ENCODE measurements at regions not wholly inside any gene's neighbourhood (a gene's known extent, or its start where the extent isn't known, plus 50 kb on each side); places are given as distances from the start of the nearest gene placed in this dataset.
"Not testable (repeated sequence)": the region's sequence is repeated elsewhere in the genome, so short reads cannot be mapped to it uniquely, and the experiment has no call there.

GRCh38 chr7:25711940-25712339 lies 440.1 kb upstream of the NFE2L3 start:
- DNase-seq (ENCODE audit: low read depth in 2 of 2): no peak

DNA sequence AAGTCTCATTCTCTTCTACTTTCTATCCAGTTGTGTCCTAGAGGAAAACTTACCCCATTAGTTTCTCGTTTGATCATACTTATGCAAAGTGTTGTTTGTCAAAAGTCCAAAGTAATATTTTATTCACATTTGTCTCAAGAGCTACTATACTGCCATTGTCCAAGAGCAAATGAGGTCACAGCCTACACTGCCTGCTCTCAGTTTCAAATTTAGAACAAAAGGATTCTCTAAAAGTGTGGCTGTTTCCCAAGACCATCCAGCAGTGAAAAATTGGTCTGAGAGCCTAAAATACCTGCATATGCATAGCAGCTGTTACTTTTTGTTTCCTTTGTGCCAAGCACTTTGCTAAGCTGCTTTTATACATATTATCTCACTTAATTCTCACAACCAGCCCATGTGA lies 439.5 kb upstream of the NFE2L3 start:
- DNase-seq (ENCODE audit: low read depth in 2 of 2): no peak

DNA sequence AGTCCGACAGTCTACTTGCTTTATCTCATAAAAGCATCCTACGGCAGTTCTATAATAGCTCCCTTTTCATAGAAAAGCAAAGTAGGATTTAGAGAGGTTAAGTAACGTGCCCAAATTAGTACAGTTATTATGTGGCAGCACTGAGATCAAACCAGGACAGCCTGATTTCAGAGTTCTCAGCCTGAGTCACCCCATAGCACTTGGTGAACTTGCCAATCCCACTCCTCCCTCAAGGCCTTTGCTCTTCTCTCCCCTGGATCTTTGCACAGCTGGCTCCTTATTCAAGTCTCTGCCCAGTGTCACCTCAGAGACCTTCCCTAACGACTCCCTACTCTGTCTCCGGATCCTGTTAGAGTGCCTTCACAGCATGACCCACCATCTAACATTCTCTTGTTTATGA lies 438.0 kb upstream of the NFE2L3 start:
- no peak for DNase-seq (ENCODE audit: low read depth in 2 of 2)

GRCh38 chr7:25716421-25716820 lies 435.6 kb upstream of the NFE2L3 start:
- no peak for DNase-seq (ENCODE audit: low read depth in 2 of 2)

GRCh38 chr7:25718596-25718995 lies 433.4 kb upstream of the NFE2L3 start:
- DNase-seq (ENCODE audit: low read depth in 2 of 2): no peak

- no peak for DNase-seq (ENCODE audit: low read depth in 2 of 2)
These were observed 432.7 kb upstream of the NFE2L3 start for GRCh38 chr7:25719190-25719896.

GRCh38 chr7:25720427-25720826 lies 431.6 kb upstream of the NFE2L3 start:
- DNase-seq (ENCODE audit: low read depth in 2 of 2): no peak

DNA sequence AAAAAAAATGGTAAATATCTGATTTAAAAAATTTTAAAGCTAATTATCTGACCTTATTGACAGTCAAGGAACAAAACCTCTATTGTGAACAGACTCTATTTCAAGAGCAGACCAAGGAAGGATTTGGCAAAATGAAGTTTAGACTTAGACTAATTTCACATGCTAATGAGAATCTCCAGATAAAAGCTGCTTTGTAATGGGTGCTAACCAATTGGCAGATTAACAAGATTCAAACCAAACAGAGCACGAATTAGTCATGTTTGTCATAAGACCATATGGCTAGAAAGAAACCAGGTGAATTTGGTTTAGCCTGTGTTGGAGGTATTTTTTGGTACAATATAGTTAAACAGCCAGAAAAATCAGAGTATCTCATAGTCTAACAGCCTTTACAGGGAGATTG lies 429.1 kb upstream of the NFE2L3 start:
- DNase-seq (ENCODE audit: low read depth in 2 of 2): no peak

- no peak for DNase-seq (ENCODE audit: low read depth in 2 of 2)
These were observed 426.5 kb upstream of the NFE2L3 start for GRCh38 chr7:25725451-25725850.

DNA sequence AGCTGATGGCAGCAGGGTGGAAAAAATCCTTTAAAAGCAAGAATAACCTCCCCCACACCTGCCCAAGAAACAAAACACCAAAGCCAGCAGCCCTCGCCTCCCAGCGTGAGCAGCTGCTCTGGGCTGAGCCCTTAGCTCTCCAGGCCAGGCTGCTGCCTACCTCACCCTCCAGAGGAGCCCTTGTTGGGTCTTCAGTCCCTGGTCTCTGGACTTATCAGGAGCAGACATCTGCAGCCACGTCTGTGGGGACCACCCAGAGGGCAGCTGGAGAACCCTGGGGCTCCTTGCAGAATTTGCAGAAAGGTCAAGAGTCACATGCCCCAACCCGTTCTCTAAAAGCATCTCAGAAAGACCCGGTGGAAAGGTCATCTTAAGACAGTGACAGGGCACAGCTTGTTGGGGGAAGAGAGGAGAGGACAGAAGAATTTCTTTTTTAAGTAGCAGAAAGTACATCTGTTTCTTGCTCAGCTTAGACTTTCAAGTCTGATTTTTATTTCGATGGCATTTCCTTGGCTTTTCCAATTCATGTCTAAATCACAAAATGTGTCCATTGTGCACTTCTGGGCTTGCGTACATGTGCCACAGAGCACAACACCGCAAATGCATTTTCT lies 425.7 kb upstream of the NFE2L3 start:
- DNase-seq (ENCODE audit: low read depth in 2 of 2): no peak

- DNase-seq (ENCODE audit: low read depth in 2 of 2): no peak
These were observed 425.2 kb upstream of the NFE2L3 start for GRCh38 chr7:25726781-25727311.

GRCh38 chr7:25727446-25727845 lies 424.6 kb upstream of the NFE2L3 start:
- no peak for DNase-seq (ENCODE audit: low read depth in 2 of 2)

GRCh38 chr7:25727876-25728275 lies 424.1 kb upstream of the NFE2L3 start:
- no peak for DNase-seq (ENCODE audit: low read depth in 2 of 2)

GRCh38 chr7:25731068-25731845 lies 420.7 kb upstream of the NFE2L3 start:
- no peak for DNase-seq (ENCODE audit: low read depth in 2 of 2)

DNA sequence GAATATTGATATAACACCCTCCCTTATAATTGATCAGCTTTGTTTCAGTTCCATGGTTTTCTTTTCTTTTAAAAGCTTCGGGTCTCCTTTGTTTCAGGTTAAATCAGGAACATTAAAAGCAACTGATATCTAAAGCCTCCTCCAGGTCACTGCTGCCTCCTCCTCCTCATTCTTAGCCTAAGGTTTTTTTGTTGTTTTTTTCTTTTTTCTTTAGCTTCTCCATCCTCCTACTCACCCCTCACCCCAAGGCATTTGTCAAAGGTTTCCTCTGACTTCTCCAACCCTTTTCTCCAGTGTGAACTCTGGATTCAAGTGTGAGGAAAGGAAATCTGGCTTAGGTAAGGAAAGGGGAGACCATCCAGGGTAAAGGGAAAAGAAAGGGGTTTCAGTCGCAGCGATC lies 420.2 kb upstream of the NFE2L3 start:
- DNase-seq (ENCODE audit: low read depth in 2 of 2): no peak

DNA sequence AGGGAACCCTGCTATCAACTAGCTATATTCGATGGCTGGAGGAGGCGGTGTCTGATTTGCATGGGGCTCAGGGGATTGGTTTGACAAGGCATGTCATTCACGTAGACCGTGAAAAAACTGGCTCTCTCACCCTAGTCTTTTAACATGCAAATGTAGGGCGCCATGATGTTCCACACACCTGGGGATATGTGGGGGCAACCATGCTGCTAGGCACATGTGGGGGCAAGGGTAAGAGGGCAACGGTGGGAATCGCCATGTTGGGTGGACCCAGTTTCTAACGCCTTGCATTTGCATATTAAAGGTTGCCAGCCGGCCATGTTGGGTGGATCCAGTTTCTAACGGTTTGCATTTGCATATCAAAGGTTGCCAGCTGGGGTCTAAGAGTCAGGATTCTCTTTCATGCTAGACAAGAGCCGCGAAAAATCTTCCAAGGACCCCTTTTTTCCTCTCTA lies 419.2 kb upstream of the NFE2L3 start:
- no peak for DNase-seq (ENCODE audit: low read depth in 2 of 2)

GRCh38 chr7:25735674-25736242 lies 416.2 kb upstream of the NFE2L3 start:
- DNase-seq (ENCODE audit: low read depth in 2 of 2): no peak

- DNase-seq (ENCODE audit: low read depth in 2 of 2): no peak
These were observed 413.5 kb upstream of the NFE2L3 start for GRCh38 chr7:25738528-25738927.

GRCh38 chr7:25739143-25739542 lies 412.9 kb upstream of the NFE2L3 start:
- DNase-seq (ENCODE audit: low read depth in 2 of 2): no peak

DNA sequence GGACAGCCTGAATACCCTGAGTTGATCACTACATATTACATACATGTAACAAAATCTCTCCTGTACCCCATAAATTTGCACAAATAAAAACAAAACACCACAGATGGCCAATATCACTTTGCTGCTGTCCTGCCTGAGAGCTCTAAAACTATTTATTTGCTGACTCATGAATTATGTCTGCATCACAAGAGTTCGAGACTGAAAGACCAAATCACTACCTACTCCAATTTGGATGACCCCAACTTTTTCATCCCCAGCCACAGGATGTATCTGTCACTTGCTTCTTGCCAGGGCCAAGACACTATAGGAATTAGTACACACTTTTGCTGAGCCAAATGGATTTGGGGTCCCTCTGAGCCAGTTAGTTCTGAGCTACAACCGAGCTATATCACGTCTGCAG lies 409.7 kb upstream of the NFE2L3 start:
- no peak for DNase-seq (ENCODE audit: low read depth in 2 of 2)

DNA sequence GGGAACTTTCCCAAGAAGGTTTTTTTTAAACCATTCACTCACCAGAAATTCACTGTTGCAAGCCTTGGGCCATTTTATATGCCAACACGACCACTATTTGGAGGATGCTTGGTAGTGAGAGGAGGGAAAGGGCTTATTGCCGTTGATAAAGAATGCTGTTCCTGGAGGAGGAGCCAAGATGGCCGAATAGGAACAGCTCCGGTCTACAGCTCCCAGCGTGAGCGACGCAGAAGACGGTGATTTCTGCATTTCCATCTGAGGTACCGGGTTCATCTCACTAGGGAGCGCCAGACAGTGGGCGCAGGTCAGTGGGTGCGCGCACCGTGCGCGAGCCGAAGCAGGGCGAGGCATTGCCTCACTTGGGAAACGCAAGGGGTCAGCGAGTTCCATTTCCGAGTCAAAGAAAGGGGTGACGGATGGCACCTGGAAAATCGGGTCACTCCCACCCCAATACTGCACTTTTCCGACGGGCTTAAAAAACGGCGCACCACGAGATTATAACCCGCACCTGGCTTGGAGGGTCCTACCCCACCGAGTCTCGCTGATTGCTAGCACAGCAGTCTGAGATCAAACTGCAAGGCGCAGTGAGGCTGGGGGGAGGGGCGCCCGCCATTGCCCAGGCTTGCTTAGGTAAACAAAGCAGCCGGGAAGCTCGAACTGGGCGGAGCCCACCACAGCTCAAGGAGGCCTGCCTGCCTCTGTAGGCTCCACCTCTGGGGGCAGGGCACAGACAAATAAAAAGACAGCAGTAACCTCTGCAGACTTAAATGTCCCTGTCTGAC lies 408.1 kb upstream of the NFE2L3 start:
- not testable (repeated sequence) for DNase-seq (ENCODE audit: low read depth in 2 of 2)

Data from stimulated activated CD8-positive, alpha-beta memory T cell treated with anti-CD3 and anti-CD28 coated beads, Interleukin-7, amount 100 ng/mL, for 1 hour (primary cell).